ENCODE measurements at regions not wholly inside any gene's neighbourhood (a gene's known extent, or its start where the extent isn't known, plus 50 kb on each side); places are given as distances from the start of the nearest gene placed in this dataset.

DNA sequence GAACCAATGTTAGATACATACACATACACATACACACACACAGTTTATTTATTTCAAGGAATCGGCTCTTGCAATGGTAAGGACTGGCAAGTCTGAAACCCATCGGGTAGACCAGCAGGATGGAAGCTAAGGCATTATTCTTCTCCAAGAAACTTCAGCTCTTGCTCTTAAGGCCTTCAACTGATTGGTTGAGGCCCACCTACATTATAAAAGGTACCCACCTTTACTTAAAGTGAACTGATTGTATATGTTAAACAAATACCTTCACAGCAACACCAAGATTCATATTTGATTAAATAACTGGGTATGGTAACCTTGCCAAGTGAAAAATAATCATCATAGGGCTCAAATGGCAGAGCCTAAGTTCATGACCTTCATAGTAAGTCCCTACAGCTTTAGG lies 695.5 kb downstream of the BCL11B start:
- Histone ChIP-seq H3K9ac (ENCODE audit: low read length) (no peak overlapping the region), H3K27me3 (ENCODE audit: insufficient read depth, low read depth, low read length) (no peaks in the 10 kb centered on the region), H3K27ac (ENCODE audit: low read length) (no peak overlapping the region), H3K79me2 (replicated peaks; ENCODE audit: insufficient read depth, low read length) (no peaks in the 10 kb centered on the region), H3K9me3 (ENCODE audit: low read length) (peaks cover 3% of the 10 kb centered on the region), H3K4me2 (ENCODE audit: low read length) (no peak overlapping the region), H3K9me2 (ENCODE audit: insufficient read depth, low read length) (no peaks in the 10 kb centered on the region), H4K20me1 (ENCODE audit: insufficient read depth) (no peaks in the 10 kb centered on the region), H3K4me3 (ENCODE audit: low read length) (no peak overlapping the region), H3K36me3 (ENCODE audit: insufficient read depth, low read length) (no peaks in the 10 kb centered on the region), H2AFZ (ENCODE audit: low read depth, low read length) (no peak overlapping the region), H3F3A (ENCODE audit: insufficient read depth, low read length, poor library complexity, severe bottlenecking) (no peaks in the 10 kb centered on the region)
- TF ChIP-seq EZH2 (IDR thresholded peaks at IDR 0.05; ENCODE audit: borderline replicate concordance, insufficient read depth, low read length, poor library complexity, severe bottlenecking) (no peak), TAF1 (IDR thresholded peaks at IDR 0.05; ENCODE audit: low read depth) (no peak), SMC3 (conservative IDR thresholded peaks at IDR 0.05; ENCODE audit: poor library complexity) (no peak), POLR2AphosphoS5 (IDR thresholded peaks at IDR 0.05) (no peak), MXI1 (conservative IDR thresholded peaks at IDR 0.05; ENCODE audit: poor library complexity, severe bottlenecking) (no peak), RAD21 (conservative IDR thresholded peaks at IDR 0.05) (no peak), EP300 (conservative IDR thresholded peaks at IDR 0.05; ENCODE audit: poor library complexity, severe bottlenecking) (no peak)
- TF ChIP-seq, protein P1, sequence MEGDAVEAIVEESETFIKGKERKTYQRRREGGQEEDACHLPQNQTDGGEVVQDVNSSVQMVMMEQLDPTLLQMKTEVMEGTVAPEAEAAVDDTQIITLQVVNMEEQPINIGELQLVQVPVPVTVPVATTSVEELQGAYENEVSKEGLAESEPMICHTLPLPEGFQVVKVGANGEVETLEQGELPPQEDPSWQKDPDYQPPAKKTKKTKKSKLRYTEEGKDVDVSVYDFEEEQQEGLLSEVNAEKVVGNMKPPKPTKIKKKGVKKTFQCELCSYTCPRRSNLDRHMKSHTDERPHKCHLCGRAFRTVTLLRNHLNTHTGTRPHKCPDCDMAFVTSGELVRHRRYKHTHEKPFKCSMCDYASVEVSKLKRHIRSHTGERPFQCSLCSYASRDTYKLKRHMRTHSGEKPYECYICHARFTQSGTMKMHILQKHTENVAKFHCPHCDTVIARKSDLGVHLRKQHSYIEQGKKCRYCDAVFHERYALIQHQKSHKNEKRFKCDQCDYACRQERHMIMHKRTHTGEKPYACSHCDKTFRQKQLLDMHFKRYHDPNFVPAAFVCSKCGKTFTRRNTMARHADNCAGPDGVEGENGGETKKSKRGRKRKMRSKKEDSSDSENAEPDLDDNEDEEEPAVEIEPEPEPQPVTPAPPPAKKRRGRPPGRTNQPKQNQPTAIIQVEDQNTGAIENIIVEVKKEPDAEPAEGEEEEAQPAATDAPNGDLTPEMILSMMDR (IDR thresholded peaks at IDR 0.05; ENCODE audit: poor library complexity, severe bottlenecking), result no peak
- TF ChIP-seq, protein P2, sequence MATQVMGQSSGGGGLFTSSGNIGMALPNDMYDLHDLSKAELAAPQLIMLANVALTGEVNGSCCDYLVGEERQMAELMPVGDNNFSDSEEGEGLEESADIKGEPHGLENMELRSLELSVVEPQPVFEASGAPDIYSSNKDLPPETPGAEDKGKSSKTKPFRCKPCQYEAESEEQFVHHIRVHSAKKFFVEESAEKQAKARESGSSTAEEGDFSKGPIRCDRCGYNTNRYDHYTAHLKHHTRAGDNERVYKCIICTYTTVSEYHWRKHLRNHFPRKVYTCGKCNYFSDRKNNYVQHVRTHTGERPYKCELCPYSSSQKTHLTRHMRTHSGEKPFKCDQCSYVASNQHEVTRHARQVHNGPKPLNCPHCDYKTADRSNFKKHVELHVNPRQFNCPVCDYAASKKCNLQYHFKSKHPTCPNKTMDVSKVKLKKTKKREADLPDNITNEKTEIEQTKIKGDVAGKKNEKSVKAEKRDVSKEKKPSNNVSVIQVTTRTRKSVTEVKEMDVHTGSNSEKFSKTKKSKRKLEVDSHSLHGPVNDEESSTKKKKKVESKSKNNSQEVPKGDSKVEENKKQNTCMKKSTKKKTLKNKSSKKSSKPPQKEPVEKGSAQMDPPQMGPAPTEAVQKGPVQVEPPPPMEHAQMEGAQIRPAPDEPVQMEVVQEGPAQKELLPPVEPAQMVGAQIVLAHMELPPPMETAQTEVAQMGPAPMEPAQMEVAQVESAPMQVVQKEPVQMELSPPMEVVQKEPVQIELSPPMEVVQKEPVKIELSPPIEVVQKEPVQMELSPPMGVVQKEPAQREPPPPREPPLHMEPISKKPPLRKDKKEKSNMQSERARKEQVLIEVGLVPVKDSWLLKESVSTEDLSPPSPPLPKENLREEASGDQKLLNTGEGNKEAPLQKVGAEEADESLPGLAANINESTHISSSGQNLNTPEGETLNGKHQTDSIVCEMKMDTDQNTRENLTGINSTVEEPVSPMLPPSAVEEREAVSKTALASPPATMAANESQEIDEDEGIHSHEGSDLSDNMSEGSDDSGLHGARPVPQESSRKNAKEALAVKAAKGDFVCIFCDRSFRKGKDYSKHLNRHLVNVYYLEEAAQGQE (IDR thresholded peaks at IDR 0.05; ENCODE audit: borderline replicate concordance), result no peak

DNA sequence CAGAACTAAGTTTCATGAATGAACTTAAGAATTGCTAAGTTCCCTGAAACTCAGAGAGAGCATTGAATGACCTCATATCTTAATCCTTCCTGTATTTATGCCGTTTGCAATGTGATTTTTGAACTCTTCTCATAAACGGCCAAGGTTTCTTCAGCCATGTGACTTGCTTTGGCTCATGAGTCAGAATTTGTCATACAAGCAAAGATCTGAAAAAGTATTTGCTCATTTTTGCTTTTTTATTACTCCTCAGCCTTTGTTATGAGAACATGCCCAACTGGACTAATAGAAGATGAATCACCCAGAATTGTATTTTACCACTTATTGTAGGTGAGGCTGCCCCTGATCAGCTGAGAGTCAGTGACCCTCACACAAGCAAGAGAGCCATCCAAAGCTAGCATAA lies 693.8 kb downstream of the BCL11B start:
- TF ChIP-seq EP300 (conservative IDR thresholded peaks at IDR 0.05; ENCODE audit: poor library complexity, severe bottlenecking), result no peak
- no peak for TF ChIP-seq EZH2 (IDR thresholded peaks at IDR 0.05; ENCODE audit: borderline replicate concordance, insufficient read depth, low read length, poor library complexity, severe bottlenecking)
- TF ChIP-seq MXI1 (conservative IDR thresholded peaks at IDR 0.05; ENCODE audit: poor library complexity, severe bottlenecking), result no peak
- TF ChIP-seq, protein P1 (IDR thresholded peaks at IDR 0.05; ENCODE audit: poor library complexity, severe bottlenecking), result no peak
- TF ChIP-seq RAD21 (conservative IDR thresholded peaks at IDR 0.05), result no peak
- TF ChIP-seq POLR2AphosphoS5 (IDR thresholded peaks at IDR 0.05), result no peak
- TF ChIP-seq SMC3 (conservative IDR thresholded peaks at IDR 0.05; ENCODE audit: poor library complexity), result no peak
- no peak for TF ChIP-seq TAF1 (IDR thresholded peaks at IDR 0.05; ENCODE audit: low read depth)
- TF ChIP-seq, protein P2 (IDR thresholded peaks at IDR 0.05; ENCODE audit: borderline replicate concordance), result no peak
- H3K9me3 ChIP-seq (ENCODE audit: low read length), result no peaks in the 10 kb centered on the region
- no peaks in the 10 kb centered on the region for H3K27me3 ChIP-seq (ENCODE audit: insufficient read depth, low read depth, low read length)
- no peaks in the 10 kb centered on the region for H3K36me3 ChIP-seq (ENCODE audit: insufficient read depth, low read length)
- H3K9ac ChIP-seq (ENCODE audit: low read length), result no peak overlapping the region
- no peak overlapping the region for H2AFZ ChIP-seq (ENCODE audit: low read depth, low read length)
- H4K20me1 ChIP-seq (ENCODE audit: insufficient read depth), result no peaks in the 10 kb centered on the region
- no peaks in the 10 kb centered on the region for H3F3A ChIP-seq (ENCODE audit: insufficient read depth, low read length, poor library complexity, severe bottlenecking)
- H3K9me2 ChIP-seq (ENCODE audit: insufficient read depth, low read length), result no peaks in the 10 kb centered on the region
- H3K4me3 ChIP-seq (ENCODE audit: low read length), result no peak overlapping the region
- no peaks in the 10 kb centered on the region for H3K79me2 ChIP-seq (replicated peaks; ENCODE audit: insufficient read depth, low read length)
- no peak overlapping the region for H3K27ac ChIP-seq (ENCODE audit: low read length)
- no peak overlapping the region for H3K4me2 ChIP-seq (ENCODE audit: low read length)

Data from neural cell (in vitro differentiated cells).